Glutamatergic neuron (in vitro differentiated cells): ENCODE measurements at regions not wholly inside any gene's neighbourhood (a gene's known extent, or its start where the extent isn't known, plus 50 kb on each side); places are given as distances from the start of the nearest gene placed in this dataset.

ENCODE experiments used
- DNase-seq: peaks from one replicate; pipeline ENCODE4 v3.0.0; 2022
- H3K27ac Mint-ChIP-seq: one replicate; pipeline ENCODE4 v1.8.0; 2020; ENCODE audit warnings: mild to moderate bottlenecking, mixed read lengths, inconsistent platforms; ENCODE audit not compliant: unreplicated experiment
- H3K27me3 Mint-ChIP-seq: one replicate; pipeline ENCODE4 v1.8.0; 2020; ENCODE audit warnings: mild to moderate bottlenecking, moderate library complexity, mixed read lengths, inconsistent platforms; ENCODE audit not compliant: unreplicated experiment
- H3K36me3 Mint-ChIP-seq: one replicate; pipeline ENCODE4 v1.8.0; 2020; ENCODE audit warnings: mild to moderate bottlenecking, mixed read lengths, inconsistent platforms; ENCODE audit not compliant: unreplicated experiment
- H3K4me1 Mint-ChIP-seq: one replicate; pipeline ENCODE4 v1.8.0; 2020; ENCODE audit warnings: mild to moderate bottlenecking, low read depth, mixed read lengths, inconsistent platforms; ENCODE audit not compliant: unreplicated experiment
- H3K4me3 Mint-ChIP-seq: one replicate; pipeline ENCODE4 v1.8.0; 2020; ENCODE audit warnings: mild to moderate bottlenecking, mixed read lengths, inconsistent platforms; ENCODE audit not compliant: unreplicated experiment
- H3K9me3 Mint-ChIP-seq: one replicate; pipeline ENCODE4 v1.8.0; 2020; ENCODE audit warnings: mild to moderate bottlenecking, moderate library complexity, mixed read lengths, inconsistent platforms; ENCODE audit not compliant: unreplicated experiment
- CTCF ChIP-seq: fragments of 200-600 bp; sonication (generic); IDR thresholded peaks from one replicate; pipeline ENCODE4 v1.5.0; 2021; ENCODE audit not compliant: partially characterized antibody, unreplicated experiment

GRCh38 chr22:44442186-44442815 is 55.7 kb downstream of the RTL6 start:
- Mint-ChIP-seq H3K4me1 (no peaks in the 10 kb centered on the region), H3K27ac (no peak overlapping the region), H3K27me3 (peaks cover 6% of the 10 kb centered on the region), H3K4me3 (no peak overlapping the region), H3K9me3 (no peaks in the 10 kb centered on the region), H3K36me3 (no peaks in the 10 kb centered on the region)
- no peak for DNase-seq
- no peak for TF ChIP-seq CTCF

- Mint-ChIP-seq H3K36me3 (no peaks in the 10 kb centered on the region), H3K4me1 (no peaks in the 10 kb centered on the region), H3K4me3 (no peak overlapping the region), H3K27ac (no peak overlapping the region), H3K9me3 (no peaks in the 10 kb centered on the region), H3K27me3 (peaks cover 6% of the 10 kb centered on the region)
- TF ChIP-seq CTCF = no peak
- DNase-seq = no peak
These were observed 56.4 kb downstream of the RTL6 start for GRCh38 chr22:44441401-44442185.

- Mint-ChIP-seq H3K27me3 (peaks cover 4% of the 10 kb centered on the region), H3K4me1 (no peaks in the 10 kb centered on the region), H3K4me3 (no peak overlapping the region), H3K9me3 (no peaks in the 10 kb centered on the region), H3K36me3 (no peaks in the 10 kb centered on the region), H3K27ac (no peak overlapping the region)
- no peak for DNase-seq
- no peak for TF ChIP-seq CTCF
These were observed 57.5 kb downstream of the RTL6 start for GRCh38 chr22:44440224-44441160.

GRCh38 chr22:44439356-44440223 is 58.4 kb downstream of the RTL6 start:
- no peaks in the 10 kb centered on the region for H3K36me3 Mint-ChIP-seq
- H3K4me3 Mint-ChIP-seq = no peak overlapping the region
- H3K4me1 Mint-ChIP-seq = no peaks in the 10 kb centered on the region
- no peak for TF ChIP-seq CTCF
- DNase-seq = no peak
- H3K9me3 Mint-ChIP-seq = no peaks in the 10 kb centered on the region
- H3K27me3 Mint-ChIP-seq = peaks cover 4% of the 10 kb centered on the region
- H3K27ac Mint-ChIP-seq = no peak overlapping the region
